ENCODE measurements at regions not wholly inside any gene's neighbourhood (a gene's known extent, or its start where the extent isn't known, plus 50 kb on each side); places are given as distances from the start of the nearest gene placed in this dataset.
"Not testable (repeated sequence)": the region's sequence is repeated elsewhere in the genome, so short reads cannot be mapped to it uniquely, and the experiment has no call there.

DNA sequence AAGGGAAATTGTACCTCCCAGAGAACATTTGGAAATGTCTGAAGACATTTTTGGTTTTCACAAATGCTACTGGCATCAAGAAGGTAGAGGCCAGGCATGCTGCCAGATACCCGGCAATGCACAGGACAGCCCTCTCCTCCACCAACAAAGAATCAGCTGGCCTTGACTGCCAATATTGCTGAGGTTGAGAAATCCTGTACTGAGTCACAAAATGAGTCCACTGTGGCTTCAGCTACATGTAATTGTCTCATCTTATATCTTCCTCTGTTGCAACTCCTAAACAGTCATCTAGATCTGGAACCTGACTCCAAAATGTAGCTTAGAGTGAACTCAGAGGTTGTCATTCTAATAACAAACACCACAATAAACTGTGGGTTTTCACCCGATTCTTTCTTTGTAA is 327.5 kb upstream of the POGK start:
- DNase-seq, result no peak

DNA sequence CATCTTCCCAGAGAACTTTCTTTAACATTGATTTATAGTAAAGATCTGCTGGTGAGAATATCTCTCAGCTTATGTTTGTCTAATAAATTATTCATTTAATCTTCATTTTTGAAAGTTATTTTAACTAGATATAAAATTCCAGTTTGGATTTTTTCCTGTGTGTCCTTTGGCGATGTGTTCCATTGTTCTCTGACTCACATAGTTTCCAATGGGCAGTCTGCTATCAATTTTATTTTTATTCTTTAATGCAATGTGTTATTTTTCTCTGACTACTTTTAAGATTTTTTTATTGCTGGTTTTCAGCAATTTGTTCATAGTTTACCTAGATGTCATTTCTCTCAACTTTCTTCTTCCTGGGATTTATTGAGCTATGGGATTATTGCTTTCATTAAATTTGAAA is 325.2 kb upstream of the POGK start:
- DNase-seq, result no peak

DNA sequence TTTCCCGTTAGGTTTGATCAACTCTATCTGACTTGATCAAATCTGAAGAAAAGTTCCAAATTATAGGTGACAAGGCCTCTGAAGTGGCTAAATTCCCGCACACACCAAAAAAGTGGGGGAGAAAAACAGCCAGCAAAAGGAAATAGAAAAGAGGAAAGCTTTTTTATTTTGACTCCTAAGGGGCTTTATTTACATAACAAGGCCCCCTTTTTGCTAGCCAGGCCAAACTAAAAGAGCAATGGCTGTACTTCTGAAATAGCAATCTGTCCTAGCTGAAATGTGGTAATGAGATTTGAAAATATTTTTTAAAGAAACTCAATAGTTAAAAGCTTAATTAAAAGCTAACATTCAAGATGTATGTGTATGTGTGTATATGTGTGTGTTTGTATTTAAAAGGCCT is 311.5 kb upstream of the POGK start:
- no peak for DNase-seq

DNA sequence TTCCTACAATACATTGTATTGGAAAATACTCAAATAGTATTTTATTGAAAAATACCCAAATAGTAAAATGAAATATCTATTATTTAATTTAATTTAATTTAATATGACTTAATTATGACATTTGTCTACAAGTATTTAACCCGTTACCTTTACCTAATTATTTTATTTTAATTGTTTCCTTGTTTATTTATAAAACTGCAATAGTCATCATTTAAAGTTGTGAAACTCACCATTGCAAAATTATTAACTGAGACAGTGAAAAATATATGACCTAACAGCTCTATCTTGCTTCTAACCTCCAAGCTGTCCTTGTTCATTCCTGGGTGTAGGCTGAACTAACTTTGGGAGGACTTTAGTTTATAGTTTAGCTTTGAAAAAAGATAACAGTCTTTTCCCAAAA is 300.6 kb upstream of the POGK start:
- no peak for DNase-seq

DNA sequence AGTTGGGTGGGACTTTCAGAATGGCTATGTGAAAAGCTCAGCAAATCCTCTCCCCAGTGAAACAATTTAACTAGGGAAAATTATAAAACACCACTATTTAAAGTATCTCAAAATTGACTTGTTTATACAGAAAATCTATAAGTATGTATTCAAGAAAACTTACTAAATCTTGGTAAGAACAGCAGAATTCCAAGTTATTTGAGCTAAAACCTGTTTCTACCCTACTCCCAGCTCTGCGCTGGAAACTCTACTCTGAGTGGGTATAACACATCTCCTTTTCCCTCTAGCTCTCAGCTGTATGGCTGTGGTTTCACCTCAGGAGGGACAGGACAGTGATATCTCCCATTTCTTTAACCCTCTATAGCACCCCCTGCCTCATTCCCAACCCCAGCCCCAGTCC is 295.2 kb upstream of the POGK start:
- DNase-seq, result no peak

DNA sequence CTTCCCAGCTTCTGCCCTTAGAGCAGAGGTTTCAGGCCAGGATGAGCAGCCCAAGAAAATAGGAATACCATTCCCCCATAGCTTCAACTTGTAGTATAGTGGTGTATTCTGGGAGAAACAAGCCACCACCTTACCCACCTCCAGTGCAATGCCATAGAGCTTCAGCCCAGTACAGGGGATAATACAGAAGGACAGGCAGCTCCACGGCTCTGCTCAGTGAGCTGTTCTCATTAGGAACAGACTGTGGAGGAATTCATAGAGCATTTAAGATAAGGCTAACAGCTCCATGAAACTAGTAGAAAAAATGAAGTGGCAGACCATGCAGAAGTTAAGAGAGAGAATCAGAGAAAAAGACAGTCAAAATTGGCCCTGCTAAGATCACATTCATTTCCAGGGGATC is 294.7 kb upstream of the POGK start:
- no peak for DNase-seq

DNA sequence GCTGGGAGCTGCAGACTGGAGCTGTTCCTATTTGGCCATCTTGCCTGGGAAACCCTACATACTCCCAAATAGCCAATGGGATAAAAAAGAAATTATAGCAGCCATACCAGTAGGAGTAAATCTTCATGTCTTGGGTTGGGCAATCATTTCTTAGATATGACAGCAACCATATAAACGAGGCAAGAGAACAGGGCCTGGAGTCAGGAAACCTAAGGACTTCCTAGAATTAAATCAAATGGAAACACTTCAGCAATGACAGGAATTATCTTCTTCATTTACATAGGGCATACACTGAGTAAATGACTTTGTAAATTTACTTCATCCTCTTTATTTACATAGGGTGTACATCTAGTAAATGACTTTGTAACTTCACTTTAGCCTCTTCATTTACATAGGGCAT is 286.6 kb upstream of the POGK start:
- DNase-seq, result no peak

DNA sequence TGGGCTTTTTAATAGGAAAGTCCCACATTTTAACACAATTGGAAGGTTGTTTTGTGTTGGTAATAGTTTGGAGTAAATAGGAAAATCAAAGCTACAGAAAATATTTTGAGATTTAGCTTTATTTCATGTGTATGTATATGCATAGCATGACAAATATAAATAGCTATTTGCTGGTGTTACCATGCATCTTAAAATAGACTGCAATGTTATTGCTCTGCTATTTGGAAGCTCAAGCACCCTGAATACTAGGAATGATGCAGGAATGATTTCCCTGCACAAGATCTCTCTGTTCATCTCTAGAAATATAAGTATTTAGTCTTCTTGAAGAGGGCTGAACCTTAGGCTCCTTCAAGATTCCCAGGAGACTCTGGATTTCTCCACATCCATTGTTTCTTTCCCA is 268.3 kb upstream of the POGK start:
- DNase-seq, result no peak

DNA sequence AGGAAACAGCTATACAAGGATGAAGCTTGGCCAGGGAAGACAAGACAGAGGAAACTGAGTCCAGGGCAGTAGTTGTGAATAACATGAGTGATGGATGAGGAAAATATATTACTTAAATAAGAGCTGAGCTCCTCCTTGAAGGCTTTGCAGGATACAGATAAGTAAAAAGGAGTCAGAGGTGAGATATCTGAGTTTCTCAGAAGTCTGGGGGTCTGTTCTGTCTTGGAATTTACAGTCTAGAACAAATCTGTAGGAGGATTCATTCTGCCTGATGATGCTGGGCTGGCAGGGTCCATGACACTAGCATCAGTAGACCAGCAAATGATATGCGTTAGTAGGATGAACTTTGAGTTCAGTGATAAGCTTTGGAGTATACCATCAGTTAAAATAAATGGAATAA is 266.1 kb upstream of the POGK start:
- no peak for DNase-seq

DNA sequence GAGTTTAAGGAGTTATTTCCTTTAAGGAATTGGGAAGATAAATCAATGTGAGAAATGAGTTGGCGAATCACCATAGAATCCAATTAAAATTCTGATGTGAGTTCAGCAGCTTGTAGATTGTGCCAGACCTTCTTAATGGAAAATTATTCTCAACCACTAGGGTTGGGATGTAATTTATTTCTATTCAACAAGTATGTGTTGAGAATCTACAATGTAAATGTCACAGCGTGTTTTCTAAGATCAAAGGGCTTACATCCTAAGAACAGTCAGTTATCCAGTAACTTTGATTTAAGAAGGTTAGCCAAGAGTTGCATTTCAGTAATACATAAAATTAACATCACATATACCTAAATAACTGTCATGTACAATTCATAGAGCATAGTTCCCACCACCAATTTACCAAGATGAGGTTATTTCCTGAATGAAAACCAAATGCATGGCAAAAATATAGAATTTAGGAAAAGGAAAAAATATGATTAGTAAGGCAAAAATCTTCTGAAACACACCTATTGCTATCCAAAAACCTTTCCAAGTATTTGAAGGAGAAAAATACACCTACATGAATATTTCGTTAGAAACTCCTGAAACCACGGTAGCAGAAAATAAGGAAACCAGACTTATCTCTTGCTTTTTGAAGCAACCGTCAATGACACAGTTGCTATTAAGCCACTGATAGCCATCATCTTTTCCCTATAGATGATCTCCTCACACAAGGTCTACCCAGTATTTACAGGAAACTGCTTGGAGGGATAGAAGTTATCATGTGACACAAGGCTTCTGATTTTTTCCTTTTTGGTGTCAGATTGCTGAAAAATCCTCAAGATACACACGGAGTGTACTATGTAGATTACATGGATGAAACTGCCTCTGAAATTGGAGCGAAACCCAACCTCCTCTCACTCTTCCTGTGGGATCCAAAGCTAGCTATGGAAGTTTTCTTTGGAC is 259.4 kb upstream of the POGK start:
- DNase-seq, result no peak

DNA sequence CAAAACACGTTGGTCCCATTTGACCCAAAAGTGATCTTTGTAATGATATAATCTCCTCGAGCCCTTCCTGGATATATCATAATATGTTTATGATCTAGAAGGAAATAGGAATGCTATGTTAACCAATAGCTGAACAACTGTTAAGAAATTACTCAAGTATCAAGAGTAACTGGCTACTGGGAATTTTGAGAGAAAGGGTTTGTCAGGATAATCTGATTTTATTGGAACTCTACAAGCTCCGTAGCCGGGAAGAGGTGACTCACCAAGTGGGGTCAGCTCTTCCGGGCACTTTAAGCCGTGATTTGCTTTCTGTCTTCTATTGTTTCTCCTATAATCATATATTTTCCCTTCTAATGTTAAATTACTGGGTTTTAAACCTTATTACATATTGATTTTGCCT is 250.5 kb upstream of the POGK start:
- no peak for DNase-seq

DNA sequence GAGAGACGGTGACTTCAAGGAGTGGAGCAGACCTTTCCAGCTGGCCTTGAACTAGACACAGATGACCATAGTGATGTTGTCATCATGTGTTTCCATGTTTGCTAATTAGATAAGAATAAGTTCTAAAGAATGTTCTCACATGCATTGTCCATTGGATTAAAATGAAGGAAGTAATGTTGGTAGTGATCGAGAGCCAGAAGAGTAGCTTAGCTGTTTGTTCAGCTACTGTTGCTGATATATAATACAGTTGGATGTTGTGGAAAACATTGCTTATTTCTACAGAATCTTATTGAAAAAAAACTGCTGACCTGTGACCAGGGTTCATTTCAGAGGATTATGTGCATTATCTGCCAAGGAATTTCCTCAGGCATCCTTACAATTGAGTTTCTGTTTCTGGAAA is 249.1 kb upstream of the POGK start:
- DNase-seq, result no peak

DNA sequence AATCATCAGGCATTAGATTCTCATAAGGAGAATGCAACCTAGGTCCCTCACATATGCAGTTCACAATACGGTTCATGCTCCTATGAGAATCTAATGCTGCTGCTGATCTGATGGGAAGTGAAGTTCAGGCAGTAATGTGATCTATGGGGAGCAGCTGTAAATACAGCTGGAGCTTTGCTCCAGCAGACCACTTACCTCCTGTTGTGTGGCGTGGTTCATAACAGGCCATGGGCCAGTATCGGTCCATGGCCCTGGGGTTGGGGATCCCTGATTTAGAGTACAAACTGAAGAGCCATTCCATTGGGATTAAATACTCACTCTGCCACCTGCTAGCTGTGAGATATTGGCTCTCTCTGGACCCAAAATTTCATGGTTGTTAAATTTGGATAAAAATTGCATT is 244.6 kb upstream of the POGK start:
- DNase-seq, result no peak

DNA sequence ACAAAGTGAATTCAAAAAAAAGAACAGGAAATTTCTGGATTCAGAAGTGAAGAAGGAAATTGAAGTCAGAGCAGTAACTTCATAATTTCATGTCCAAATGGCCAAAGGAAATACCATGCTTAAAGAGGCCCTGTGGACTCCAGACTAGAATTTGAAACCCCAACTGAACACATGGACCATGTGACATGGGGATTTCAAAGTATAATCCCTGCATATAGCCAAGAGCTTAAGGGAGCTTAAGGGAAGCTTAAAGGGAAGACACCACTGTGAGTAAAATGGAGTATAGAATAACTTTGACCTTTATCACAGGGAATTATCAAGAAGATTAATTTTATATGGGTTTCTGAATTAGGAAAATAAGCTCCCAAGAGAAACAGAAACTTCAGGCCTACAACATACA is 241.8 kb upstream of the POGK start:
- DNase-seq, result no peak

DNA sequence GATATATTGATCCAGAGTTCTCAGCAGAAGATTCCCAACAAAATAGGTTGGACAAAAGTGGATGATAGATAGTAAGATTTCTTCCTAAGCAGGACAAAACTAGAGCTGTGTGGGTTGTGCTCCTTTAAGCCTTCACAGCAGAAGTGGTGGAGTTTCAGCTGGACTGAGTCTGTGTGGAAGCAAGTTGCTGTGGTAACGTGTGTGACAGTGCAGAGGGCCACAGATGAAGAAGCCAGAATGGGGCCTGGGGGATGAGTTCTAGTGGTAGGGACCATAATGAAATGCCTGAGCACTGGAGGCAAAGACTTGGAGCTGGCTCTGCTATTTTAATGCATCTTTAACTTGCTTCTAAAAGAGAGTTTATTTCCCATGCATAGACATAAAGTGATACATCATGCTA is 238.7 kb upstream of the POGK start:
- DNase-seq, result no peak

DNA sequence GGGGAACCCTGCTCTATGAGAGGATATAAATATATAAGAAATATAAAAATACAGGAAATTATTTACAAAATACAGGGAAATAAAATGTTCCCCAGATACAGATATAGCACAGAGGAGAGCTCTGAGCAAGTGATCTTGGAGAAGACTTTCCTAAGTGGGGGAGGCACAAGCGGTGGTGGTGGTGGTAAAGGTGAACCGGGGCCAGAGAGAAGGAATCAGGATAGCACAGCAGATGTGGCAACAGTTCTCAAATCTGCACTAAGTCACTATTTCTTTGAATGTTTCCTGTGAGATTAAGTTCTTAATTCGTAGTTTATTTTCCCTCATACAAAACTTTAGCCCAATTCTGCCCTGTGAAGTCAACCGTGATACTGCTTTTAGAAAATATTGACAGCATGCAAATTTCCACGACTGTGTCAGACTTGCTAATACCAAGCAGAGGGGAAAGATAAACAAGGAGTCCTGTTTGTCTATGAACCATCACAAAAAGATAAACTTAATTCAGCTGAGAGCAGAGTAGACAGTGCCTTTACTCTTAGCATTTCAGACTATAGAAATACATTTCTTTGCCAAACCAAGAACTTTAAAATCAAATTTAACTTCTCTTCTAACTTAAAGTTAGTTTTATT is 237.5 kb upstream of the POGK start:
- DNase-seq, result no peak

DNA sequence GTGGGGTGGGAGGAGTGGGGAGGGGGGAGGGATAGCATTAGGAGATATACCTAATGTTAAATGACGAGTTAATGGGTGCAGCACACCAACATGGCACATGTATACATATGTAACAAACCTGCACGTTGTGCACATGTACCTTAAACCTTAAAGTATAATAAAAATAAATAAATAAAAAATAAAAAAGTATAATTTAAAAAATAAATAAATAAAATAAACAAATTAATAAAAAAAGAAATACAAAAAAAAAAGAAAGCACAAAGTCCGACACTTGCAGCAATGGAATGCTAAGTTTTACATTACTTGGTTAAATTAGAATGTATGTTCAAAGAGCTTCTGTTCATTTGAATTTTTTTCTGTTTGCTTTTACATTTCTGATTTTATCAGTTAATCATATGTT is 236.5 kb upstream of the POGK start:
- not testable (repeated sequence) for DNase-seq

DNA sequence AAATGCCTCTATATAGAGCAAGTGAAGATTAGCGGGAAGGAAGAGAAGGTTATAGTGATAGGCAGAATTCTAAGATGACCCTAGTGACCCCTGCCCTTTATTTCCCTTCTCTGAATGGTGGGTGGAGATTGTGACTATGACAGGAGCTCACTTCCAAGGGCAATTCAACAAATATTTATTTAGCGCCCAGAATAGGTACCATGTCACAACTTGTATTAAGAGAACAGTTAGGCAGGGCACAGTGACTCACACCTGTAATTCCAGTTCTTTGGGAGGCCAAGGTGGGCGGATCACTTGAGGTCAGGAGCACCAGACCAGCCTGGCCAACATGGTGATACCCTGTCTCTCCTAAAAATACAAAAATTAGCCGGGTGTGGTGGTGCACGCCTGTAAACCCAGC is 236.0 kb upstream of the POGK start:
- DNase-seq, result no peak

DNA sequence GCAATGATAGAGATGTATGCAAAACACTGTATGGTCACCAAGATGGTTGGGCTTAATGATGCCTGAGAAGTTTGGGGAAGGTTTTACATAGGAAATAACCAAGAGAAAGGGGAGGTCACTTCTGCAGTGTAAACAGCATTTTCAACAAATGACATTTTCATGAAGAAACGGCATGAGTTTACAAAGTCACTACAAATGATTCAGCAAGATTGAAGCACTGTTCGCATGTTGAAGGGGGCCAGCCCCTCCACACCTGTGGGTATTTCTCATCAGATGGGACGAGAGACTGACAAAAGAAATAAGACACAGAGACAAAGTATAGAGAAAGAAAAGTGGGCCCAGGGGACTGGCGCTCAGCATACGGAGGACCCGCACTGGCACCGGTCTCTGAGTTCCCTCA is 234.1 kb upstream of the POGK start:
- no peak for DNase-seq

DNA sequence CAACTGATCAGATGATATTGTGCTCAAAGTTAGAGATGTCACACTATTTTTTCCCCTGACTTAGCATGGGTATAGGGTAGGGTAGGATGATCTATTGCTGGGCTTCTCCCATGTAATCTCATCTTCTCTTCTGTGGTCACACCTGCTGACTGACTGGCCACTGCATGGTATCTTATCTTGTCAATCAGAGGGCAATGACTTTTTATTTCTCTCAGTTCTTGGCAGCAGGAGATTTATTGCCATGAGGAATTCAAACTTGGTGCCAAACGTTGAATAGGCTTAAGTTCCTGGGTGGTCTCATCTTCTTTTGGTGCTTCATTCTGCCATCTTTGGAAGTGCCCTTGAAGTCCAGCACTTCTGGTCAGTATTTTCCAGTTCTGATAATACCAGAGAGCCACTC is 226.4 kb upstream of the POGK start:
- no peak for DNase-seq

DNA sequence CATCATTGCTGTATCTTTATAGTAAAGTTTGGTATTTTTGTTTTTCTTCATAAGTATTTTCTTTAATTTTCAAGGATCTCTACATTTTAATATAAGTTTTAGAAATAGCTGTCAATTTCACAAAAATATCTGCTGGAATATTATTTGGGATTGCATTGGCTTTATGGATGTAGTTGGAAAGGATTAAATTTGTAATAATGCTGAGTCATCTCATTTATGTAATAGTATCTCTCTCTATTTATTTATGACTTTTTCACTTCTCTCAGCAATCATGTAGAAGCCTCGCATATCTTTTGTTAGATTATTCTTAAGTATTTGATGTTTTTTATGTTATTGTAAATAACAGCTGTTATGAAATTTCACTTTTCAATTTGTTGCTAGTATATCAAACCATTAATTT is 223.1 kb upstream of the POGK start:
- no peak for DNase-seq

DNA sequence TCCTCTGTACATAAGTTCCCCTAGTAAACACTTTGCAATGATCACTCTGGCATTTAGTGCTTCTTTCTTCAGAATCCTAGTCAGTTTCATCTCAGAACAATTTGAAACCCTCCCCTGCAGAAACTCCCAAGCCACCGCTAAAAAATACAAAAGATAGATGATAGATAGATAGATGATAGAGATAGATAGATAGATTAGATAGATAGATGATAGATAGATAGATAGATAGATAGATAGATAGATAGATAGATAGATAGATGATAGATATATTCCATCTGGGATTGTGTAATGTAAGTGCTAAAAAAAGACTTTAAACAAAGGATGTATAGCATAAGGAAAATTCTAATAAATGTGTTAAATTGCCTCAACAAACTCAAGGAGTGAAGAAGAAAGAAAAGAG is 212.6 kb upstream of the POGK start:
- DNase-seq, result no peak

DNA sequence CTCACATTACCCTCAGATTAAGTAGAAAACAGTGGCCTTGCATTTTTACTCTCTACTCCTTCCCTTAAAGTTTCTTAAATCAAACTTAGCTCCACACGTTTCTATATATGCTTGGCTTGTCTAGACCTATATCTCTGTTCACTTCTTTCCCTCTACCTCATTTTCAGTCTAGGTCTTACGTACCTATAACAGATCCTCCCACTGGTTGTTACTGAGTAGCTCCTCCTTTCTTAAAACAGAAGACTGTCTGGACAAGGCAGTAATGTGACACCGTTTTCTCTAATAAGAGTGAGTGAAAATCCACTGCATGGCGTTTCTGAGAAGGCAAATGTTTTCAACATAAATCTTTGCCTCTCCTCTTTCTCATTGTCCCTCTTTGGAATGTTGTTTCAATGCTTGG is 211.7 kb upstream of the POGK start:
- DNase-seq, result no peak

DNA sequence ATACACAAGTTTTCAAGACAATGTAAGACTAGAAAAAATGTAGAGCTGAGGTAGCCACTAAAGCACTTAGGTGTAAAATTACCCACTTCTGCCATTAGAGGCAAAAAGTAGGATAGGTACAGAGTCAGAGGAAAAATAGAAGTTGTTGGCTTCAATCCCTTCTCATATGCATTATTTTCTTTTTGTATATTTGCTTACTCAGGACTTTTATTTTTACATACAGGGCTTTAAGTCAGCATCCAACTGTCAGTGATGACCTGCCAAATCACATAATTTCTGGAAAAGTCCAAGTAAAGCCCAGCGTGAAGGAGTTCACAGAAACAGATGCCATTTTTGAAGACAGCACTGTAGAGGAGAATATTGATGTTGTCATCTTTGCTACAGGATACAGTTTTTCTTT is 211.0 kb upstream of the POGK start:
- no peak for DNase-seq

DNA sequence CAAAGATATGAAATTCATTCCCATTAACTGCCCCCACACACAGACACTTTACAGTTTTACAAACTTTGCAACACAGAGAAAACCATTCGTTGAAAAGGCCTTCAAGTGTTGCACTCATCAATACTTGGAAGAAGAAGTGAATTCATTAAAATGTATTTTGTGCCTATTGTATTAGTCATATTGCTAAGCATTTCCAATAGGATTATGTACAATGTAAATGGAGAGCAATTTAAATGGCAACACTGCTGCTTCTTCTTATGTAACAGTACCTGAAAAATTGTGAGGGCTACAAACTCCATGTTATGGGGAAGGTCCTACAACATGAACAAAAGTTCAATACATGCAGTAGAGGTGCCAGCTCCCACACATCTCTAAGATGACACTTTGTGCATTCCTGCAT is 209.3 kb upstream of the POGK start:
- DNase-seq, result no peak

Measured in islet precursor cell (in vitro differentiated cells).